Activated naive CD4-positive, alpha-beta T cell treated with anti-CD3 and anti-CD28 coated beads, Interleukin-2, amount 50 U/mL, for 72 hours (primary cell): ENCODE measurements at regions not wholly inside any gene's neighbourhood (a gene's known extent, or its start where the extent isn't known, plus 50 kb on each side); places are given as distances from the start of the nearest gene placed in this dataset.
"Not testable (repeated sequence)": the region's sequence is repeated elsewhere in the genome, so short reads cannot be mapped to it uniquely, and the experiment has no call there.

ENCODE experiments used
- ATAC-seq, 2 donors: fragments of 150-1000 bp; cut with Tn5 transposase; 2 replicates each; pipeline ENCODE4 v1.10.0; 2021; ENCODE audit warnings: mild to moderate bottlenecking in 2 of 2, moderate library complexity in 2 of 2
- DNase-seq, 2 donors: peaks; one replicate each; pipeline ENCODE4 v3.0.0; 2021 to 2022; ENCODE audit warnings: low spot score in 2 of 2
- H3K27ac Mint-ChIP-seq, 2 donors: one replicate each; pipeline ENCODE4 v1.8.0; 2022; ENCODE audit warnings: mild to moderate bottlenecking in 2 of 2, mixed read lengths in 2 of 2
- H3K36me3 Mint-ChIP-seq, 2 donors: one replicate each; pipeline ENCODE4 v1.8.0; 2022; ENCODE audit warnings: mixed read lengths in 2 of 2
- H3K9me3 Mint-ChIP-seq, 2 donors: one replicate each; pipeline ENCODE4 v1.8.0; 2022; ENCODE audit warnings: mixed read lengths in 2 of 2

- Mint-ChIP-seq H3K27ac (no peak overlapping the region), H3K9me3 (peaks cover 7 to 13% of the 10 kb centered on the region in 2 donors), H3K36me3 (no peaks in the 10 kb centered on the region)
- DNase-seq: no peak
- no peak for ATAC-seq
These were observed 1436.1 kb upstream of the GOT2 start for GRCh38 chr16:60170196-60170595.

DNA sequence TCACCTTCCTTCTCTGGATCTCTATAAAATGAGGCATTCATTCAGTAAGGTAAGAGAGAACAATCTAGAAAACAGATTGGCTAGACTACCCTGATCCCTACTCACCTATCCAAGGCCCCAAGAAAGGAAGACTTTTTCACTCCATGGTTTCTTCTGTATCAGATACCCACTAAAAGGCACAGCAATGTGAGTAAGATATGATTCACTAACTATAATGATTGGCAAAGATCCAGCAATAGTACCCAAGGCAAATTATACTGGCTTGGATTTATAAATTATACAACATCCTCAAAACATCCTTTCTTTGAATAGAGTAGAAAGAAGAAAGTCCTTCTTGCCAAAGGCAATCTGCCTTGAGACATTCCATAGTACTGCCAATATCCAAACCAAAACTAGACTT, 1432.0 kb upstream of the GOT2 start:
- DNase-seq: no peak
- H3K36me3 Mint-ChIP-seq: peaks cover 0 to 4% of the 10 kb centered on the region in 2 donors
- no peak overlapping the region for H3K27ac Mint-ChIP-seq
- no peak for ATAC-seq
- H3K9me3 Mint-ChIP-seq: peaks cover 0 to 5% of the 10 kb centered on the region in 2 donors

DNA sequence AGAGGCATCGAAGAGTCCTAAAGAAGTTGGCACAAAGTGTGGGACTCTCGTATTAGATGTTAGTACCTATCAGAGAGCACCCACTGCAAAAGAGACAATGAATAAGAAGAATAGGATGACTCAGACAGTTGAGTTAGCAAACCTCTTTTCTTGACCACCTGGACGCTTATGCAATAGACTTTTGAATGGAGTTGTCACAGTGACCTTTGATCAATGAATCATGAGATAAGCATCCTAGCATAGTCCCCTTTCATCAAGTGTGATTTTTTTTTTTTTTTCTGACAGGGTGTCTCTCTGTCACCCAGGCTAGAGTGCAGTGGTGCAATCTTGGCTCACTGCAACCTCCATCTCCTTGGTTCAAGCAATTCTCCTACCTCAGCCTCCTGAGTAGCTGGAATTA, 1417.9 kb upstream of the GOT2 start:
- DNase-seq (no peak), ATAC-seq (no peak)
- Mint-ChIP-seq H3K9me3 (peaks cover 12 to 20% of the 10 kb centered on the region in 2 donors), H3K36me3 (peaks cover 0 to 4% of the 10 kb centered on the region in 2 donors), H3K27ac (no peak overlapping the region)

GRCh38 chr16:60150907-60151306, 1416.8 kb upstream of the GOT2 start:
- H3K36me3 Mint-ChIP-seq: peaks cover 0 to 4% of the 10 kb centered on the region in 2 donors
- DNase-seq (no peak), ATAC-seq (no peak)
- H3K27ac Mint-ChIP-seq: no peak overlapping the region
- peaks cover 12 to 17% of the 10 kb centered on the region in 2 donors for H3K9me3 Mint-ChIP-seq

- Mint-ChIP-seq H3K27ac (no peak overlapping the region), H3K9me3 (peaks cover 5 to 28% of the 10 kb centered on the region in 2 donors)
These were observed 1409.2 kb upstream of the GOT2 start for GRCh38 chr16:60143348-60143705.

DNA sequence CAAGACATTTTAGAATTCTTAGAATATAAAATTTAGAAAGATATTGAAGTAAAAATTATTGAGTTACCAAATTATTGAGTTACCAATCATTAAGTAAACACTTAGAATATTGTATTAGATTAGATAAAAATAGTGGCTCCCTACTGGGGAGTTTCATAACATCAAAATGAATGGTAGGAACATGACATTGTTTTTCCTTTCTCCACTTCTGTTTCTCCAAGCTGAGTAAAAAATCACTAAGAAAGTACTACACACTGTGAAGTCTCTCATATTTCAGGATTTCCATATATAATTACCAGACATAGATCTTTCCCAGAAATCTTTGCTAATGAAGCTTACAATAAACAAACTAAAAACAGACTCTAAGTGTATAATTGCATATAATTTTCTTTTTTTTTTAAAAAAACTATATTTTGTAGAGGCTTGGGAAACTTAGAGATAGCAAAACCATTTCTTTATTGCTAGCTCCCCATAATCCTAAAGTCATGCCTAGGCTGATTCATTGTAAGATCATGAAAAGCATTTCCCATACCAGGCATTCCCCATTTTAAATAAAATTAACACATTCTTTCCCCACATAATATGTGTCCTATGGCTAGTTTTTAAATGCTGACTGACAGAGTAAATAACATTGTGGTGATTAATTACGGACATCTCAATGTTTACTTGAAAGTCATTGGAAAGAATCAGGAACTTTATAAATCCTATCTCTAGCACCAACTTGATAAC, 1408.7 kb upstream of the GOT2 start:
- DNase-seq: no peak
- ATAC-seq: no peak
- no peak overlapping the region for H3K27ac Mint-ChIP-seq
- H3K9me3 Mint-ChIP-seq: peaks cover 10 to 29% of the 10 kb centered on the region in 2 donors
- peaks cover 4 to 14% of the 10 kb centered on the region in 2 donors for H3K36me3 Mint-ChIP-seq

More at GRCh38 chr16:60143348-60143705, 1409.2 kb upstream of the GOT2 start:
- ATAC-seq (no peak), DNase-seq (no peak)
- peaks cover 4 to 11% of the 10 kb centered on the region in 2 donors for H3K36me3 Mint-ChIP-seq

GRCh38 chr16:60137891-60138290, 1403.8 kb upstream of the GOT2 start:
- ATAC-seq: no peak
- H3K27ac Mint-ChIP-seq: no peak overlapping the region
- H3K9me3 Mint-ChIP-seq: peaks cover 15 to 46% of the 10 kb centered on the region in 2 donors

GRCh38 chr16:60127196-60127595, 1393.1 kb upstream of the GOT2 start:
- H3K36me3 Mint-ChIP-seq: peaks cover 0 to 5% of the 10 kb centered on the region in 2 donors
- peaks cover 7 to 11% of the 10 kb centered on the region in 2 donors for H3K9me3 Mint-ChIP-seq
- ATAC-seq (no peak), DNase-seq (no peak)
- no peak overlapping the region for H3K27ac Mint-ChIP-seq

More at GRCh38 chr16:60137891-60138290, 1403.8 kb upstream of the GOT2 start:
- DNase-seq: no peak
- peaks cover 0 to 14% of the 10 kb centered on the region in 2 donors for H3K36me3 Mint-ChIP-seq

GRCh38 chr16:60126115-60126514, 1392.0 kb upstream of the GOT2 start:
- H3K27ac Mint-ChIP-seq, DNase-seq, H3K36me3 Mint-ChIP-seq, ATAC-seq: not testable (repeated sequence)
- H3K9me3 Mint-ChIP-seq: peaks cover 7 to 17% of the 10 kb centered on the region in 2 donors

DNA sequence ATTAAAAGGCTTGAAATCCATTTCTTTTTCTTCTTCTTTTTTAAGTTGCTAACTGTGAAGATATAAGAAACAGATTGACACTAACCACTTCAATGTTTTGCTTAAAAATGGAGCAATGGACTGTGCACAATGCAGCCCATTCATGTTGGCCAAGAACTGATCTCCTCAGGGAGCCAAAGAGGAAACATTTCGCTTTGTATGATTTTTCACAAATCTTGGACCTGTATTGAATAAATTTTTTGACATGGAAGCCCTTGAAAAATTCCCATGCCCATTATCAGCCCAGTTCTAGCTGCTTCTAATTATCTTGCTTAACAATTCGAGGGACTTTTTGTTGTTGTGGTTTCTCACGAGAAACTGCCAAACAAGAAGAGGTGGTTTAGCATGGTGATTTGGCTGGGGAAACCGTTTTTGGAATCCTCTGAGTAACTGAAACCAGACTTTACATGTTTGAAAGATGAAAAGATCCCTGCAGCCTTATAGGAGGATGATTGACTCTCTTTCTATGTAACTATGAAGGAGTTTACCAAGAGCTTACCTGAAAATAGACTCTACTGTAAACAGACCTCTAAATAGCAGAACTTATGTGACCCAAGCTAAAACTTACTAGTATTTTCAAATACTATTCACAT, 1389.4 kb upstream of the GOT2 start:
- Mint-ChIP-seq H3K9me3 (peaks cover 12 to 25% of the 10 kb centered on the region in 2 donors), H3K27ac (no peak overlapping the region), H3K36me3 (peaks cover 0 to 10% of the 10 kb centered on the region in 2 donors)
- ATAC-seq: no peak
- DNase-seq: no peak

DNA sequence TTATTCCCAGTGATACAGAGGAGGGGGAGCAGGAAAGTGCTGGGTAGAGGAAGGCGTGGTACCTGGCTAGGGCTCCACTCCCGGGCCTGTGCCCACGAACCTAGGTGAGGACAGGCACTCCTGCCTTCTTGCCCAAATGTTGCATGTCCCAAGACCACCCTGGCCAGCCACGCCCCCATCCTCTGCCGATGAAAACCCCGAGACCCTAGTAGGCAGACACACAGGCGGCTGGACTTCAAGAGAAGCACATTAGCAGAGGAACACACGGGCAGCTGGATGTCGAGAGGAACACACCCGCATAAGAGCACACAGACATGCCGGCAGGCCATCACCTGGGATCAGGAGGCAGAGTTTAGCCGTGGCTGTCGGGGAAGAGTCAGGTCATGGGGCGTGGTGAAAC, 1386.5 kb upstream of the GOT2 start:
- H3K27ac Mint-ChIP-seq: no peak overlapping the region
- ATAC-seq: no peak

DNA sequence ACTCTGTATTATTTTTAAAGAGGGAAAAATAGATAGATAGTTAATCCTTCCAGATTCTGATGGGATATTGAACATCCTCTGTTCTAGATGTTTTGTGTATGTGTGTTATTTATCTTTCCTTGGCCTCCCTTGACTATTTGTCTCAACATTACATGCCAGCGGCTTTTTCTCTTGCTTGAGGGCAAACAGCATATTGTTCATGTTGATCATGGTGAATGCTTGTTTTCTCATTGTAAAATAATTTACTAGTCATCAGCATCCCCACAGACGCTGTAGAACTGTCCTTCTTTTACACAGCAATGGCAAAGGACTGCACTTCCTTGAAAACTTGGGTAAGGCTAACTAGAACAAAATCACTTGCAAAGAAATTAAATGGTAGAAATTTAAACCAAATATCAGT, 1376.4 kb upstream of the GOT2 start:
- ATAC-seq (no peak), DNase-seq (no peak)
- H3K27ac Mint-ChIP-seq: no peak overlapping the region
- H3K9me3 Mint-ChIP-seq: peaks cover 5 to 7% of the 10 kb centered on the region in 2 donors
- H3K36me3 Mint-ChIP-seq: no peaks in the 10 kb centered on the region

More for the DNA sequence above, 1386.5 kb upstream of the GOT2 start:
- H3K36me3 Mint-ChIP-seq: peaks cover 0 to 5% of the 10 kb centered on the region in 2 donors
- DNase-seq: no peak
- peaks cover 5 to 18% of the 10 kb centered on the region in 2 donors for H3K9me3 Mint-ChIP-seq

GRCh38 chr16:60107871-60108270, 1373.8 kb upstream of the GOT2 start:
- ATAC-seq: no peak
- no peak for DNase-seq
- Mint-ChIP-seq H3K9me3 (peaks cover 10 to 12% of the 10 kb centered on the region in 2 donors), H3K36me3 (no peaks in the 10 kb centered on the region), H3K27ac (no peak overlapping the region)

DNA sequence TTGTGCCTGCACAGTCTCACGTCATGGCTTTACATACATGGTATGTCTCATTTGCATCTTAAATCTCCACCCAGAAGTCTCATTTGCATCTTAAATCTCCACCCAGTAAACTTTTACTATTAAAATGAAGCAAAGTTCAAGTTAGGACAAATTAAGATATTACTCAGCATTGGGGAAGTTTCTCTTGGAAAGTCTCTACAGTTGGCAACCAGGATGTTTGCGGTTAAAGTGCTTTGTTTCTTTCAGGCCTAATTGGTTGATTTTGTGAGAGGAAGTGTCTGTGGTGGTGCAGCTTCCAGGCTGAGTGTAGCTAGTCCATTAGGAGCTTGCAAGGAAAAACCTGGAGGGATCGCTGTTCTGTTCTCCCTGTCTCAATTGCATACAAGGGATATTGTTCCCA, 1373.3 kb upstream of the GOT2 start:
- Mint-ChIP-seq H3K9me3 (peaks cover 8 to 10% of the 10 kb centered on the region in 2 donors), H3K36me3 (no peaks in the 10 kb centered on the region), H3K27ac (no peak overlapping the region)
- DNase-seq (no peak), ATAC-seq (no peak)

GRCh38 chr16:60100371-60100770, 1366.3 kb upstream of the GOT2 start:
- H3K27ac Mint-ChIP-seq: no peak overlapping the region
- ATAC-seq: no peak
- H3K36me3 Mint-ChIP-seq: peaks cover 0 to 11% of the 10 kb centered on the region in 2 donors
- DNase-seq: no peak
- H3K9me3 Mint-ChIP-seq: peaks cover 20 to 34% of the 10 kb centered on the region in 2 donors

GRCh38 chr16:60091529-60091928, 1357.4 kb upstream of the GOT2 start:
- DNase-seq: no peak
- no peak for ATAC-seq
- no peak overlapping the region for H3K27ac Mint-ChIP-seq
- peaks cover 6 to 14% of the 10 kb centered on the region in 2 donors for H3K9me3 Mint-ChIP-seq
- H3K36me3 Mint-ChIP-seq: no peaks in the 10 kb centered on the region

- DNase-seq (no peak), ATAC-seq (no peak)
- H3K9me3 Mint-ChIP-seq: peaks cover 6 to 14% of the 10 kb centered on the region in 2 donors
- H3K36me3 Mint-ChIP-seq: no peaks in the 10 kb centered on the region
- no peak overlapping the region for H3K27ac Mint-ChIP-seq
These were observed 1357.0 kb upstream of the GOT2 start for GRCh38 chr16:60091071-60091470.

DNA sequence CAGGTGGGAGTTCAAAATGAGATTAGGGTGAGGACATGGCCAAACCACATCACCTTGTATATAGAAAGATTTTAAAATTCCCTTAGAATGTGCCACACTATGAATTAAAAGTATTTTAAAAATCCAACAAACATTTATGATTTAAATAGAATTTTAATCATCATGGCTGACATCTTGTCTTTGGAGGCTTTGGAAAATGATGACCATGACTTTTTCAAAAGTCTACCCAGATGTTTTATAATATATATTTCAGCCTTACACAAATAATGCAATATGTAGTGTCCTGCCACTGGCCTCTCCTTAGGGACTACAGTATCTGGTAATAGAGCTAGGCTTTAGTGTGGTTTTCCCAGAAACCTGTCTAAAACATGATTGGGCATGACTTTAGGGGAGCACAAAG, 1353.4 kb upstream of the GOT2 start:
- DNase-seq (no peak), ATAC-seq (no peak)
- Mint-ChIP-seq H3K27ac (no peak overlapping the region), H3K36me3 (no peaks in the 10 kb centered on the region), H3K9me3 (peaks cover 8 to 13% of the 10 kb centered on the region in 2 donors)
